Lung (tissue), 11 donors: ENCODE measurements at regions not wholly inside any gene's neighbourhood (a gene's known extent, or its start where the extent isn't known, plus 50 kb on each side); places are given as distances from the start of the nearest gene placed in this dataset.

Experiments used
- ATAC-seq: fragments of 200-7000 bp; cut with Tn5 transposase; one replicate; pipeline ENCODE4 v1.9.1; 2020; ENCODE audit warnings: moderate number of reproducible peaks; ENCODE audit not compliant: insufficient read depth, low FRiP score
- DNase-seq, 3 donors: peaks; one replicate each; pipeline ENCODE4 v3.0.0-alpha.2; 2013 to 2017
- H3K27ac ChIP-seq, 2 donors: one replicate each; pipeline ENCODE4 v1.5.1; 2013; ENCODE audit warnings: mild to moderate bottlenecking in 2 of 2, moderate library complexity in 2 of 2, control low read depth in 1 of 2, inconsistent platforms in 1 of 2, low read depth in 1 of 2, low read length in 1 of 2
- H3K27me3 ChIP-seq, 3 donors: one replicate each; pipeline ENCODE4 v1.5.1; 2013; ENCODE audit warnings: low read length in 2 of 3; ENCODE audit not compliant: control insufficient read depth in 3 of 3, insufficient read depth in 3 of 3
- H3K36me3 ChIP-seq, 4 donors: one replicate each; pipeline ENCODE4 v1.5.1; 2013; ENCODE audit warnings: low read length in 4 of 4, mild to moderate bottlenecking in 1 of 4, moderate library complexity in 1 of 4; ENCODE audit not compliant: control insufficient read depth in 4 of 4, insufficient read depth in 4 of 4
- H3K4me1 ChIP-seq, 5 donors: one replicate each; pipeline ENCODE4 v1.5.1; 2013; ENCODE audit warnings: low read length in 5 of 5, mild to moderate bottlenecking in 2 of 5, moderate library complexity in 1 of 5; ENCODE audit not compliant: control insufficient read depth in 5 of 5, insufficient read depth in 5 of 5
- H3K4me3 ChIP-seq: one replicate; pipeline ENCODE4 v1.5.1; 2013; ENCODE audit warnings: mild to moderate bottlenecking, control low read depth, moderate library complexity
- H3K9ac ChIP-seq, 2 donors: one replicate each; pipeline ENCODE4 v1.5.1; 2013; ENCODE audit warnings: low read length in 2 of 2, control low read depth in 1 of 2; ENCODE audit not compliant: insufficient read depth in 1 of 2
- H3K9me3 ChIP-seq, 4 donors: one replicate each; pipeline ENCODE4 v1.5.1; 2013; ENCODE audit warnings: low read length in 3 of 4, mild to moderate bottlenecking in 1 of 4, moderate library complexity in 1 of 4; ENCODE audit not compliant: control insufficient read depth in 4 of 4, insufficient read depth in 3 of 4
- CTCF ChIP-seq: IDR thresholded peaks from 2 replicates; pipeline ENCODE4 v1.5.1; 2012; ENCODE audit warnings: mild to moderate bottlenecking; ENCODE audit errors: control extremely low read depth, extremely low read depth
- WGBS, 2 donors: extraction: QIAGEN DNeasy Blood & Tissue Kit; methylation state at CpG; one replicate each; pipeline ENCODE4 v1.1.7; 2013; 5-methylcytosine and 5-hydroxymethylcytosine counted together
- donor health status: control.
- donor health status: control.
- donor health status: Bipolar disorder and iron deficiency.
- donor health status: healthy.
- donor health status: DM: yes; HTN: yes; CAD: no.

GRCh38 chr1:219446288-219446687 is 166.6 kb downstream of the ZC3H11B start:
- WGBS, 2 donors = 71 to 82% methylated on average over 3 of the region's 3 CpGs
- TF ChIP-seq CTCF = no peak
- H3K4me3 ChIP-seq = no peak overlapping the region
- H3K4me1 ChIP-seq = peaks cover 0 to 12% (median 6%) of the 10 kb centered on the region in 5 donors
- H3K9me3 ChIP-seq = no peaks in the 10 kb centered on the region
- no peak overlapping the region for H3K9ac ChIP-seq
- no peak overlapping the region for H3K27ac ChIP-seq
- H3K27me3 ChIP-seq = no peaks in the 10 kb centered on the region
- H3K36me3 ChIP-seq = no peaks in the 10 kb centered on the region
- DNase-seq (no peak), ATAC-seq (no peak)

GRCh38 chr1:219445864-219446263 is 167.0 kb downstream of the ZC3H11B start:
- Histone ChIP-seq H3K36me3 (no peaks in the 10 kb centered on the region), H3K27me3 (no peaks in the 10 kb centered on the region), H3K4me3 (no peak overlapping the region), H3K27ac (no peak overlapping the region), H3K9ac (no peak overlapping the region), H3K4me1 (peaks cover 0 to 12% (median 6%) of the 10 kb centered on the region in 5 donors), H3K9me3 (no peaks in the 10 kb centered on the region)
- no peak for TF ChIP-seq CTCF
- WGBS, 2 donors = 83 to 86% methylated on average over 2 of the region's 2 CpGs
- ATAC-seq (no peak), DNase-seq (no peak)

- H3K4me3 ChIP-seq = no peak overlapping the region
- ATAC-seq = no peak
- no peaks in the 10 kb centered on the region for H3K36me3 ChIP-seq
- peaks cover 0 to 12% (median 6%) of the 10 kb centered on the region in 5 donors for H3K4me1 ChIP-seq
- 84 to 92% methylated on average over 4 of the region's 4 CpGs for WGBS, 2 donors
- H3K9ac ChIP-seq = no peak overlapping the region
- no peaks in the 10 kb centered on the region for H3K9me3 ChIP-seq
- no peaks in the 10 kb centered on the region for H3K27me3 ChIP-seq
- no peak for DNase-seq
- H3K27ac ChIP-seq = no peak overlapping the region
- TF ChIP-seq CTCF = no peak
These were observed 168.4 kb downstream of the ZC3H11B start for GRCh38 chr1:219444474-219444873.

DNA sequence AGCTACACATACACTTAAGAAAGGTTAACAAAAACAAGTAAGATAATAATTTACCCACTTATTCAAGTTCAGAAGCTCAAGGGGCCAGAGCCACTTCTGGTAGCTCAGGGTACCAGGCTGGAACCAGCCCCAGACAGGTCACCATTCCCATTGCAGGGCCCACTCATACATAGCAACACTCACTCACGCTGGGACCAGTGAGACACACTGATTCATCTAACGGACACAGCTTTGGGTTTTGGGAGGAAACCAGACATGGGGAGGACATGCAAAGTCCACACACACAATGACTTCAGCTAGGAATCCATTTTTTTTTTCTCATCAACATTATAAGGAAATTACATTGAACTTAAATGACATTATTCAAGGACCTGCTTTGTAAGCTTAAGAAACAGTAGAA is 169.1 kb downstream of the ZC3H11B start:
- Histone ChIP-seq H3K4me1 (peaks cover 0 to 12% (median 6%) of the 10 kb centered on the region in 5 donors), H3K36me3 (no peaks in the 10 kb centered on the region), H3K27me3 (no peaks in the 10 kb centered on the region), H3K27ac (no peak overlapping the region), H3K4me3 (no peak overlapping the region), H3K9me3 (no peaks in the 10 kb centered on the region), H3K9ac (no peak overlapping the region)
- no peak for TF ChIP-seq CTCF
- 90 to 94% methylated on average over 2 of the region's 2 CpGs for WGBS, 2 donors
- DNase-seq (no peak), ATAC-seq (no peak)
